Karpas-422 (cell line): ENCODE measurements at regions not wholly inside any gene's neighbourhood (a gene's known extent, or its start where the extent isn't known, plus 50 kb on each side); places are given as distances from the start of the nearest gene placed in this dataset.

ENCODE experiments used
- DNase-seq: peaks from one replicate; pipeline ENCODE4 v3.0.0-alpha.2; 2015
- H2AFZ ChIP-seq: fragments of 200-600 bp; sonication (generic); 2 replicates; pipeline ENCODE4 v1.6.1; 2014; ENCODE audit warnings: antibody characterized with exemption, low read length, mixed read lengths
- H3K27ac ChIP-seq: fragments of 200-600 bp; sonication (generic); 2 replicates; pipeline ENCODE4 v1.5.1; 2014; ENCODE audit warnings: mild to moderate bottlenecking, low read length, moderate library complexity
- H3K27me3 ChIP-seq: fragments of 200-600 bp; sonication (generic); 2 replicates; pipeline ENCODE4 v1.6.1; 2014; ENCODE audit warnings: low read length, mixed read lengths
- H3K36me3 ChIP-seq: fragments of 200-600 bp; sonication (generic); 2 replicates; pipeline ENCODE4 v1.6.1; 2014; ENCODE audit warnings: low read length, mixed read lengths; ENCODE audit not compliant: insufficient read depth
- H3K4me1 ChIP-seq: fragments of 200-600 bp; sonication (generic); 2 replicates; pipeline ENCODE4 v1.6.1; 2014; ENCODE audit warnings: mild to moderate bottlenecking, low read length, mixed read lengths
- H3K4me2 ChIP-seq: fragments of 200-600 bp; sonication (generic); 2 replicates; pipeline ENCODE4 v1.6.1; 2014; ENCODE audit warnings: low read length, low read depth, mild to moderate bottlenecking; ENCODE audit not compliant: poor library complexity, severe bottlenecking
- H3K4me3 ChIP-seq: fragments of 200-600 bp; sonication (generic); 2 replicates; pipeline ENCODE4 v1.5.1; 2014; ENCODE audit warnings: mild to moderate bottlenecking, antibody characterized with exemption, low read length, mixed read lengths
- H3K79me2 ChIP-seq: fragments of 200-600 bp; sonication (generic); 2 replicates; pipeline ENCODE4 v1.6.1; 2014; ENCODE audit warnings: mild to moderate bottlenecking, low read length, mixed read lengths
- H3K9ac ChIP-seq: fragments of 200-600 bp; sonication (generic); 2 replicates; pipeline ENCODE4 v1.6.0; 2014; ENCODE audit warnings: low read length
- H3K9me2 ChIP-seq: fragments of 200-600 bp; sonication (generic), shearing (Covaris generic); replicated peaks from 2 replicates; pipeline ENCODE4 v1.6.0; 2014; ENCODE audit warnings: mild to moderate bottlenecking, low read length, moderate library complexity; ENCODE audit not compliant: insufficient read depth
- H3K9me3 ChIP-seq: fragments of 300-700, 200-600 bp; sonication (generic); 2 replicates; pipeline ENCODE4 v1.6.1; 2014; ENCODE audit warnings: low read length, mixed read lengths
- H4K20me1 ChIP-seq: fragments of 200-600 bp; sonication (generic); 2 replicates; pipeline ENCODE4 v1.6.1; 2014; ENCODE audit warnings: mild to moderate bottlenecking, antibody characterized with exemption, low read length, low read depth; ENCODE audit not compliant: insufficient read depth

DNA sequence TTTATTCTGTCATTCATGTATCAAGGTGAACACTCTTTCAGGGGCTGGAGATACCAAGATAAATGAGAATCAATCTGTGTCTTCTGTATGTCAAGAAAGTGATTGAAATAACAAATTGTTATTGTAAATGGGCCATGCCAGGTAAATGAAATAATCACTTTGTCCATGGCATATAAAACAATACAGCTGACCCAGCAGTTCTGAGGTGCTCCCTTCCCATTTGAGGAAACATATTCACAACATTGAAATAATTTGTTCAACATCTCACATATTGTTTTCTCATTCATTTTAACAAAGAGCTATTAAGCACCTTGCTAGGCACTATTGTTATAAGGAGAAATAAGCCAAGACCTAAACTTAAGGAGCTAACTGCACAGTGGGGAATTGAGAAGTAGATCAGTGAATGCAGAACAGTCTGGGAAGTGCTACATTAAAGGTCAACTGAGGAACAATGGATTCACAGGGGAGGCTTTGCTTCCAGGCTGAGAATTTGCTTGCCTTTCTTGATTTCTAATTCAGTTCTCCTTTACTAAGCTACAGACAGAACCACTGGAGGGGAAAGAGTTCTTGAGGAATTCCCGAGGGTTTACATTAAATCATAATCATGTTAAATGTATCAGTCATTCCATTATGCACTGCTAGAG, 806.3 kb upstream of the ARPP21 start:
- no peak overlapping the region for H2AFZ ChIP-seq
- DNase-seq = no peak
- H3K79me2 ChIP-seq = no peaks in the 10 kb centered on the region
- no peaks in the 10 kb centered on the region for H3K9me2 ChIP-seq
- H3K9me3 ChIP-seq = no peaks in the 10 kb centered on the region
- H3K4me1 ChIP-seq = no peaks in the 10 kb centered on the region
- no peaks in the 10 kb centered on the region for H3K36me3 ChIP-seq
- H3K4me2 ChIP-seq = no peak overlapping the region
- H4K20me1 ChIP-seq = no peaks in the 10 kb centered on the region
- no peak overlapping the region for H3K27ac ChIP-seq
- H3K27me3 ChIP-seq = 0 out of 2 replicates have a peak, but pooled peaks cover 4% of the 10 kb centered on the region
- H3K4me3 ChIP-seq = no peak overlapping the region
- H3K9ac ChIP-seq = no peak overlapping the region

DNA sequence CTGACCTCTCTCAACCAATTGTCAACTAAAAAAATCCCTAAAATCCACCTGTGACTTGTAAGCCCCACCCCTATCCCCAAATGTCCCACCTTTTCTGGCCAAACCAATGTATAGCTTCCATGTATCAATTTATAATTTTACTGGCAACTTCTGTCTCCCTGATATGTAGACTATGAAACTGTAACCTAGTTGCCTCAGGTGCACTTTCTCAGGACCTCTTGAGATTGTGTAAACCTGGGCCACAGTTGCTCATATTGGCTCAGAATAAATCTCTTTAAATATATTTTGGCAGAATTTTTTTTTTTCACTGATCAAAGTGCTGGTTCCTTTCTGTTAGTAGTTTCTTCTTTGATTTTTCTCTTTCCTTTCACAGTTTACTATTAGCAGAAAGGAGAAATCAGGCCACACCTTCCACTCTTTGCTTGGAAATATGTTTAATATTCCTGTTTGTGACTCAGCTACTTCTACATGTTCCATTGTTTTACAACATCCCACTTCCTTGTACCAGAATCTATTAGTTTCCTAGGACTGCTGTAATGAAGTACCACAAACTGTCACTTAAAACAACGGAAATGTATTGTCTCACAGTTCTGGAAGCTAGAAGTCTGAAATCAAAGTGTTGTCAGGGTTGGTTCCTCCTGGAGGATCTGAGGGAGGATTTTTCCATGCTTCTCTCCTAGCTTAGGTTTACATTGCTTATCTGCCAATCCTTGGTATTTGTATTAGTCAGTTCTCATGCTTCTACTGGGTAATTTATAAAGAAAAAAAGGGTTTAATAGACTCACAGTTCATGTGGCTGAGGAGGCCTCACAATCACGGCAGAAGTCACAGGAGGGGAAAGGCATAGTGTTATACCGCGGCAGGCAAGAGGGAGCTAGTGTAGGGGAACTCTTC, 801.2 kb upstream of the ARPP21 start:
- Histone ChIP-seq H3K9me2 (no peaks in the 10 kb centered on the region), H3K27me3 (no peaks in the 10 kb centered on the region), H2AFZ (no peak overlapping the region), H4K20me1 (no peaks in the 10 kb centered on the region), H3K4me1 (no peaks in the 10 kb centered on the region), H3K36me3 (no peaks in the 10 kb centered on the region), H3K9me3 (no peaks in the 10 kb centered on the region), H3K9ac (no peak overlapping the region), H3K4me3 (no peak overlapping the region), H3K4me2 (no peak overlapping the region), H3K79me2 (no peaks in the 10 kb centered on the region), H3K27ac (no peak overlapping the region)
- DNase-seq = no peak

DNA sequence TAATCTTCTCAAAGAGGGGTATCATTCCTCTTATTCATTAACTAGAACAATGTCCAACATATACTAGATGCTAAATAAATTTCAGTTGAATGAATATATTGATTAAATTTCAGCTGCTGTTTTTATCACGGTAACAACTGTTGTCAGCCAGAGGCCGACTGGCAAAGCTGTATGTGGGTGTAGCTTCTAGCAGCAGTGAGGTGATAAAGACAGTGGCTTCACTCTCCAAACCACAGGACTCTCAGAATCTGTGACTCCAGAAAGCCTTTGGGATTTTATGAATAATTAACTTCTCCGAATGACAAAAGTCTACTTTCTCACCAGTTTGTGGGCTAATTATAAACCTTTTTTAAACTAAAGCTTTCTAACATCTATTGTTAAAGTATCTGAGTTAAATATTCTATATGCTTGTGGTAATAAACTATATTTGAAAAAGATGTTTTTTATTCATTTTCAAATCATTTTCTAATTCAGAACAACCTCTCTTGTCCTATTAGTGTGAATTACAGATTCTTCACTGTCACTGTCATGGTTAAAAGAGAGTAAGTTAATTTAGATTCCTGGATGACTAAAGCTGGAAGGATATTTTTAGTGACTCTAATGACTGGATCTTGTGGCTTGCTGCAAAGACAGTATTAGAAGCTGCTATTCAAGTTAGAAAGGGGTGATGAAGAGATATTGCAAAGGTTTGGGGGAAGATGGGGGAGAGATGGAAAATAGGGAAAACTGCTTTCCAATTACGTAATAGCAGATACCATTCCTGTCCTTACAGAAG, 796.4 kb upstream of the ARPP21 start:
- H3K27me3 ChIP-seq = no peaks in the 10 kb centered on the region
- no peaks in the 10 kb centered on the region for H4K20me1 ChIP-seq
- H3K9me3 ChIP-seq = no peaks in the 10 kb centered on the region
- no peaks in the 10 kb centered on the region for H3K4me1 ChIP-seq
- no peaks in the 10 kb centered on the region for H3K9me2 ChIP-seq
- H3K9ac ChIP-seq = no peak overlapping the region
- DNase-seq = no peak
- H3K36me3 ChIP-seq = no peaks in the 10 kb centered on the region
- H3K79me2 ChIP-seq = no peaks in the 10 kb centered on the region
- no peak overlapping the region for H3K4me3 ChIP-seq
- H3K27ac ChIP-seq = no peak overlapping the region
- H3K4me2 ChIP-seq = no peak overlapping the region
- H2AFZ ChIP-seq = no peak overlapping the region

DNA sequence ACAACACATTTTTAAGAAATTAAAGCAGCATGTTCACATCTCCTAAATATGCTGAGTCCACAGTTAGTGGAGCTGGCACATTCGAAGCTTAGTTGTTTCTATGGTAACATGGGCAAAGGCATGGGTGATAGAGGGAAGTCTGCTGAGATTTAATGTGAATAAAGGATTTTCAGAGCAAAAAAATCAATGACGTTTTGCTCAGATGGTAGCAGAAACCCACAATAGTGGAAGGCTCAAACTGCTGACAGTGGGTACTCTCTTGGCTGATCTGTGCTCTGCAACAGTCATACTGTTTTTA, 795.1 kb upstream of the ARPP21 start:
- H3K36me3 ChIP-seq = no peaks in the 10 kb centered on the region
- H3K4me1 ChIP-seq = no peaks in the 10 kb centered on the region
- H3K9me3 ChIP-seq = no peaks in the 10 kb centered on the region
- DNase-seq = no peak
- H3K9ac ChIP-seq = no peak overlapping the region
- no peak overlapping the region for H3K4me3 ChIP-seq
- no peaks in the 10 kb centered on the region for H3K79me2 ChIP-seq
- H3K9me2 ChIP-seq = no peaks in the 10 kb centered on the region
- no peaks in the 10 kb centered on the region for H4K20me1 ChIP-seq
- H3K27ac ChIP-seq = no peak overlapping the region
- no peaks in the 10 kb centered on the region for H3K27me3 ChIP-seq
- no peak overlapping the region for H2AFZ ChIP-seq
- H3K4me2 ChIP-seq = no peak overlapping the region

DNA sequence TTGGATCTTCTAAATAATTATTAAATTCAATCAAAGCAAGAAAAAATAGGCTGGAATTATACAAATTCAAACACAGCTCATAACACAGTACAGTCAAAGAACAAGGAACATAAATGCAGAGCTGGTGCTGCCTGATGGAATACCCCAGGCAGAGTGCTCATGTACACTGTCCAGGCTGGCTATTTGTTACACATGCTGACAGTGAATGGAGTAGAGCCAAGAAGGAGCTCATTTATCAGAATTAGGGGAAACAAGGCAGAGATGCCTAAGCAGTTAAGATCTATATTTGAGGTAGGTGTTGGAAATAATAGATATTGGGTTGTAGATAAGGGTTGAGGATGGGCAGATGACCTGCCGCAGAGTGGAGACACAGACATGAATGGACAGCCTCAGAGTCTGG, 788.2 kb upstream of the ARPP21 start:
- Histone ChIP-seq H3K4me2 (no peak overlapping the region), H3K79me2 (no peaks in the 10 kb centered on the region), H4K20me1 (no peaks in the 10 kb centered on the region), H3K9me2 (no peaks in the 10 kb centered on the region), H3K27ac (no peak overlapping the region), H3K27me3 (no peaks in the 10 kb centered on the region), H3K4me1 (peaks cover 7% of the 10 kb centered on the region), H3K9me3 (no peaks in the 10 kb centered on the region), H3K36me3 (no peaks in the 10 kb centered on the region), H2AFZ (no peak overlapping the region), H3K9ac (no peak overlapping the region), H3K4me3 (no peak overlapping the region)
- DNase-seq = no peak

DNA sequence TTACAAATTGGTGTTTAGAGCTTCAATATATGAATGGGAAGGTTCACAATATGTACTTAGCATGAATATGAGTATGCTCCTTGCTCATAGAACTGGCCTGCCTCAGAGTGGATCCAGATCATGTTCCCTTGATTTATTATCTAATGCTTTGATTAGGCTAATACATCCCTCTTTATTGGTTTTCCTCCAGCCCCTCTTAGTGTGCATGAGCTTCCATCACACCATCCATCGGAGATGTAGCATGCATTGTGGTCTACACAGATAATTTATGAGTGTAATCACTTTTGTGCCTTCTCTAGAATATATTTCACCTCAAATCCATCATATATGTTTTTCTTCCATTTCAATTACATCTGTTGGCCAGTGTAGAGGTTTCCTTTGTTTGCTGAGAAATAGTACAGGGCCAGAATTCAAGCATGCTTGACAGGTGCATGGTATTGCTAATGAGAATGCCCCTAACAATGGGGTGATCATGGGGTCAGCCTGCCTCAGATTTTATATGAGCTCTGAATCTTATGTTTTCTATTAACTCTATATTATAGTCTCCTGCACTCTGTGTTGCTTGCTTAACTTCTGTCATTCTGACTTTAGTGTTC, 786.4 kb upstream of the ARPP21 start:
- no peak for DNase-seq
- Histone ChIP-seq H3K36me3 (no peaks in the 10 kb centered on the region), H3K9me3 (no peaks in the 10 kb centered on the region), H3K4me1 (peaks cover 10% of the 10 kb centered on the region), H3K9me2 (no peaks in the 10 kb centered on the region), H4K20me1 (no peaks in the 10 kb centered on the region), H3K9ac (no peak overlapping the region), H3K79me2 (no peaks in the 10 kb centered on the region), H3K4me2 (no peak overlapping the region), H2AFZ (no peak overlapping the region), H3K4me3 (no peak overlapping the region), H3K27me3 (no peaks in the 10 kb centered on the region), H3K27ac (no peak overlapping the region)

DNA sequence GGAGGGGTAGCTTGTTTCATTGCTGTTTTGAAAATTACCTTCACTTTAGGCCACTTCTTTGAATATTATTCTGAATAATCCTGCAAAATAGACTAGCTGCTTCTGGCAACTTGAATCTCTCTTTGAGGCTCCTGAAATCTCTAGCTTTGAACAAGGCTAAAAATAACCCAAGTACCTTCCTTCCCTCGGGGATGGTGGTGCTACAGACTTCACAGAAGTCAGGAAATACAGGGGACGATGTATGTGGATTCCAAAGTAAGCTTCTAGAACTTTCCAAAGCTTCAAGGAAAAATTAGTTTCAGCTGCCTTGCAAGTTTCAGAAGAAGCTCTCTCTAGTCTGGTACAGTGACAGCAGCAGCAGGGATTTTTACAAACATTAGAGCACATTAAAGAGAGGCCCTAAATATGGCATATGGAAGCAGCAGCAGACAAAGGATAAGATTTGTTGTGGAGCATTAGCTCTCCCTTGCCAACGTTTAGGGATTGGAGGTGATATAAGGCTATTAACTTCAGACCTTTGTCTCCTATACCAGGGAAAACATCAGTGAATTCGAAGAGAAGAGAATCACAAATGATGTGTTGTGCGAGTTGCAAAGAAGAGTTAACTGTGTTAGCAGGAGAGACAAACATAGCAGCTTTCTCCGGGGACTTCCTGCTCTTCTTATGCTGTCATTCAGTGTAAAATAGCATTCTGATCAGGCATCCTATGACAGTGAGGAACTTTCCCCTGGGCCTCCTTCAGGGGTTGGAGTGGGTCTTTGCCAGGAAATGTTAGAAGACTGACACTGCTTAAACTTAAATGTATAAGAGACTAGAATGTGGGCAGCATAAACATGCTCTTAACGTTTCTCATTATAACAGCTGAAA, 783.0 kb upstream of the ARPP21 start:
- H3K4me1 ChIP-seq = peaks cover 10% of the 10 kb centered on the region
- no peak overlapping the region for H3K9ac ChIP-seq
- H3K36me3 ChIP-seq = no peaks in the 10 kb centered on the region
- H3K9me2 ChIP-seq = no peaks in the 10 kb centered on the region
- H4K20me1 ChIP-seq = no peaks in the 10 kb centered on the region
- no peaks in the 10 kb centered on the region for H3K27me3 ChIP-seq
- H3K4me2 ChIP-seq = no peak overlapping the region
- no peak overlapping the region for H3K4me3 ChIP-seq
- H3K9me3 ChIP-seq = no peaks in the 10 kb centered on the region
- no peak overlapping the region for H2AFZ ChIP-seq
- H3K27ac ChIP-seq = no peak overlapping the region
- H3K79me2 ChIP-seq = no peaks in the 10 kb centered on the region
- DNase-seq = no peak
